ENCODE measurements at regions not wholly inside any gene's neighbourhood (a gene's known extent, or its start where the extent isn't known, plus 50 kb on each side); places are given as distances from the start of the nearest gene placed in this dataset.

DNA sequence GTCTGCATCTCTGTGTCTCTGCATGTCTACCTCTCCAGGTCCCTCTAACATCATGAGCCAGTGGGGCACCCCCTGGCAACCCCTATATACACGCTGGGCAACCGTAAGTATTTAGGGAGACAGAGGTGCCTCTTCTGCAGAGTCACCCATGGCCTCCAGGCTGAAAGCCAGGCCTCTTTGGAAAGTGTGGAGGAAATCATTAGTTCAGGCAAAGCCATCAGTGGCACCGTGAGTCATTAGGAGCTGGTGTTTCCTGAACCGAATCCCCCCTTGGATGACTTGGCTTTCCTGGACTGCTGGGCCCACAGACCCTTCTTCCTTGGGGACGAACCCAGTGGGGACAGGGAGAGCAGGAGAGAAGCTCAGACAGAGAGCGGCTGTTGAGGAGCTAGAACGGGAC lies 174.8 kb downstream of the OLFM1 start:
- ChIA-PET POLR2A (ENCODE audit: unreplicated experiment) (no interaction called here), CTCF (no interaction called here)
- dilution Hi-C loops (cut with HindIII; ENCODE audit: low sequenced_read_pairs, unreplicated experiment): no loop called here
- Histone ChIP-seq H3K18ac (ENCODE audit: low read depth, low read length) (no peak overlapping the region), H3K9me3 (ENCODE audit: control insufficient read depth, insufficient read depth, low read length) (peaks cover 39% of the 10 kb centered on the region), H2BK5ac (ENCODE audit: low read depth, low read length, poor library complexity, severe bottlenecking) (no peak overlapping the region), H3K4me1 (ENCODE audit: control insufficient read depth, insufficient read depth, low read length) (no peaks in the 10 kb centered on the region), H2BK120ac (ENCODE audit: low read depth, low read length) (no peak overlapping the region), H2AK5ac (ENCODE audit: low read depth, low read length) (no peak overlapping the region), H3K79me1 (ENCODE audit: low read depth in 1 of 2, low read length in 2 of 2) (no peaks in the 10 kb centered on the region), H3K9ac (ENCODE audit: low read depth, low read length) (no peak overlapping the region), H4K8ac (ENCODE audit: low read depth in 2 of 2, low read length in 2 of 2) (no peak overlapping the region), H3K27ac (ENCODE audit: insufficient read depth, low read length) (no peak overlapping the region), H3K9me1 (ENCODE audit: insufficient read depth, low read length) (no peaks in the 10 kb centered on the region), H4K91ac (ENCODE audit: insufficient read depth, low read depth, low read length) (no peak overlapping the region), H4K20me1 (ENCODE audit: insufficient read depth, low read length) (no peaks in the 10 kb centered on the region), H3K56ac (ENCODE audit: extremely low read depth, insufficient read depth, low read length) (no peak overlapping the region), H2BK20ac (ENCODE audit: low read depth, low read length) (no peak overlapping the region), H3K4me3 (ENCODE audit: insufficient read depth, low read depth, low read length) (no peak overlapping the region), H3K4ac (ENCODE audit: low read depth, low read length) (no peak overlapping the region), H2AFZ (replicated peaks; ENCODE audit: low read length, poor library complexity) (no peak overlapping the region), H2BK15ac (ENCODE audit: low read depth, low read length) (no peak overlapping the region), H2AK9ac (replicated peaks; ENCODE audit: low read depth, low read length, poor library complexity) (no peak overlapping the region), H3K23ac (ENCODE audit: low read depth, low read length) (no peak overlapping the region), H3K27me3 (ENCODE audit: control insufficient read depth, insufficient read depth, low read length) (no peaks in the 10 kb centered on the region), H4K5ac (ENCODE audit: low read depth, low read length) (no peak overlapping the region), H3K36me3 (ENCODE audit: control insufficient read depth, insufficient read depth, low read length) (no peaks in the 10 kb centered on the region), H3K4me2 (ENCODE audit: low read depth, low read length) (no peak overlapping the region), H3K14ac (replicated peaks; ENCODE audit: low read depth, low read length) (no peak overlapping the region)
- BruUV-seq (replicated peaks): no TSS peak
- in situ Hi-C loops (cut with MboI; ENCODE audit: low sequenced_read_pairs): no loop called here
- ATAC-seq (ENCODE audit: low read depth): no peak
- WGBS, 2 experiments (ENCODE audit: extremely low coverage in 2 of 2, insufficient read length in 1 of 2): 41% methylated on average over 3 of the region's 7 CpGs; no CpG with 5 or more reads in 1 of the 2 experiments
- intact Hi-C loops (cut with micrococcal nuclease): no loop called here
- DNase-seq: no peak
- no peak for TF ChIP-seq CTCF (conservative IDR thresholded peaks at IDR 0.05; ENCODE audit: low read depth, low read length)
- no peak for TF ChIP-seq RAD21 (IDR thresholded peaks at IDR 0.05; ENCODE audit: low read length)
- no peak for TF ChIP-seq SMC3 (IDR thresholded peaks at IDR 0.05; ENCODE audit: low read depth, low read length)
- no peak for TF ChIP-seq RFX5 (IDR thresholded peaks at IDR 0.05; ENCODE audit: low read depth, low read length)
- TF ChIP-seq USF2 (IDR thresholded peaks at IDR 0.05; ENCODE audit: low read depth, low read length): no peak
- TF ChIP-seq, protein P1, sequence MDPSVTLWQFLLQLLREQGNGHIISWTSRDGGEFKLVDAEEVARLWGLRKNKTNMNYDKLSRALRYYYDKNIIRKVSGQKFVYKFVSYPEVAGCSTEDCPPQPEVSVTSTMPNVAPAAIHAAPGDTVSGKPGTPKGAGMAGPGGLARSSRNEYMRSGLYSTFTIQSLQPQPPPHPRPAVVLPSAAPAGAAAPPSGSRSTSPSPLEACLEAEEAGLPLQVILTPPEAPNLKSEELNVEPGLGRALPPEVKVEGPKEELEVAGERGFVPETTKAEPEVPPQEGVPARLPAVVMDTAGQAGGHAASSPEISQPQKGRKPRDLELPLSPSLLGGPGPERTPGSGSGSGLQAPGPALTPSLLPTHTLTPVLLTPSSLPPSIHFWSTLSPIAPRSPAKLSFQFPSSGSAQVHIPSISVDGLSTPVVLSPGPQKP (IDR thresholded peaks at IDR 0.05; ENCODE audit: borderline replicate concordance, low read depth, low read length): no peak
- no peak for TF ChIP-seq MAFK (IDR thresholded peaks at IDR 0.05; ENCODE audit: low read depth, low read length)
- no peak for TF ChIP-seq CHD1 (IDR thresholded peaks at IDR 0.05; ENCODE audit: low read depth, low read length)
- TF ChIP-seq MXI1 (IDR thresholded peaks at IDR 0.05; ENCODE audit: borderline replicate concordance, low read depth, low read length): no peak
- no peak for TF ChIP-seq BHLHE40 (IDR thresholded peaks at IDR 0.05; ENCODE audit: low read depth, low read length)
- no peak for TF ChIP-seq RCOR1 (IDR thresholded peaks at IDR 0.05; ENCODE audit: insufficient replicate concordance, low read length)
- no peak for TF ChIP-seq CEBPB (IDR thresholded peaks at IDR 0.05; ENCODE audit: low read depth, low read length)

Data from IMR-90 (cell line).